ENCODE measurements at regions not wholly inside any gene's neighbourhood (a gene's known extent, or its start where the extent isn't known, plus 50 kb on each side); places are given as distances from the start of the nearest gene placed in this dataset.
"Not testable (repeated sequence)": the region's sequence is repeated elsewhere in the genome, so short reads cannot be mapped to it uniquely, and the experiment has no call there.

DNA sequence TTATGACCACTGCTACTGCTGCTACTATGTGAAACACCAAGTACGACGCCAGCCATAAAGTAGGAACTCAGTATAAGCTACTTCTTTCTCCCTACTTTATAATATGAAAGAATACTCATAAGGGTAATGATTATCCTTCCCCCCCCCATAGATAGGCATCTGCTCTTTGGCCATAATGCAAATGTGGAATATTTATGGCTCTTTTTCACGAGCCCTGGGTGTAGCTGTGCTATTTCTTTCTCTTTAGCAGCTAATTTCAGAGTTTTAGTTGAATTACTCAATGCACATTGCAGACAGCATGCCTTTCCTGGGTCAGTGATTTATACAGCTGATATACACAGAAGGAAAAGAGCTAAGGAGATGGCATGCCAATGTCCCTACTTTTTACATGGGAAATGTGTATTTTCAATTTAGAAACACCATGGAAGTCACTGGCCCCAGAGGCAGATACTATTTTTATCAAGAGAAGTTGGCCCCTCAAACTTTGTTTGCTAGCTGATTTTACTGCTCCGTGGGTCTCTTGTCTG lies 234.1 kb upstream of the KIAA1217 start:
- no peak for DNase-seq

DNA sequence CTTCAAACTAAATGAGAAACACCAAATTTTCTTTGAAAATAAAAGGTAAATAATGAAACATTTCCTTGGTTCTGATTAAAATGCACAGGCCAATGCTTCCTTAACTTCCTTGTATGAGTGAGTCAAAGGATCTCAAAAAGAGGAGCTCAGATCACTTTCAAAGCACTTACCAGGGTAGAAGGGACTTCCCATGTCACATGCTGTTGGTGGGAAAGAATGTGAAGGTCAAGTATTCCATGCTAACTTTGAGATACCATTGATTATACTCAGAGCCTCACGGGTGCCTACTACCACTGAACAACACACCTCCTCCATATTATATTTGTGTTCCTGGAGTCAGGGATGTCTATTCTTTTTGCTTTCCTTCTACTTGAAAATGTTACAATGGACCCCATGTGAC lies 233.5 kb upstream of the KIAA1217 start:
- DNase-seq: no peak

DNA sequence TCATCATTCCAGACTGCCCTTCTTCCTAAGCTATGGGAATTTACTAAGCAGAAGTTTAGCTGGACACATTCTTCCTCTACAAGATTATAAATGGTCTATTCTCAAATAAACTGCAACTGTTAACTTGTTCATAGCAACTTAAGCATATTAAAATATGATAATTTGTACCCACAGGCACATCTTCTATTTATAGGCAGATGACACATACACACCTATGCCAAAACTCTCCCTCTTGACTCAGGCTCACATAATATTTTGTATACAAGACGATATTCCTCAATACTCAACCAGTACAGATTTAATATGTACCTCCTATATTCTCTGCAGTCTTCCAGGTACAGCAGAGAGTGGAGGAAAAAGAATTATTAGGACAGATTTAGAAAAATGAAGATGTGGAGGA lies 232.7 kb upstream of the KIAA1217 start:
- no peak for DNase-seq

DNA sequence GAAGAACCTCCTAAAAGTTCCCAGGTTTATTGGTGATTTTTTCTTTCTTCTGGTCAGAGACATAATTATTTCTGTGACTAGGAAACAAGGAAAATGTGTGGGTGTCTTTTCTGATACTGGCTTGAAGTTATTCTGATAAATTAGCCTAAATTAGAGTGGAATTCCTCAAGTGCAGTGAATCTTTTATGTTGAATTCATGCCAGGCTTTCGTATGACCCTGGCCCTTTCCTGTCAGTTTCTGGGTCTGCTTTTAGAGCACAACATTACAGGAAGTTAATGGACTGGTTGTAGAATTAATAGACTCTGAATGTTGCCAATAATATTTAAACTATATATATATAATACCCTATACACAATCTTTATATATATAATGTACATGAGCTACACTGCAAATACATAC lies 230.6 kb upstream of the KIAA1217 start:
- no peak for DNase-seq

DNA sequence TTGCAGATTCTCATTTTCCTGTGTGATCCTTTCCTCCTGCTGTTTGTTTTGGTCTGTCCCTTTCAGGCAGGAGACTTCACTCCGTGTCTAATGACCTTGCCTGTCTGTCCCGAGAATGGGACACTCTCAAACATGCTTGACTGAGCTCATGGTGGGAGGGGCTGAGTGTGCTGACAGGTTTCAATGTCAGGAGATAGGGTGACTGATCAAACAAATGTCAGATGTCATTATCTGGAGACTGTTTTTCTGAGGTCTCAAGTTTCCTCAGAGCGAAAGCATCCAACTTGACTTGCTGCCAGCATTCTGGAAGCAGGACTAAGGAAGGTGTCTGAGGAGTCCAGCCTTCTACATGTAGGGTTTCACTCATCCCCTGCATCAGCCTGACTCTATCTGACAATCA lies 228.8 kb upstream of the KIAA1217 start:
- DNase-seq: no peak

DNA sequence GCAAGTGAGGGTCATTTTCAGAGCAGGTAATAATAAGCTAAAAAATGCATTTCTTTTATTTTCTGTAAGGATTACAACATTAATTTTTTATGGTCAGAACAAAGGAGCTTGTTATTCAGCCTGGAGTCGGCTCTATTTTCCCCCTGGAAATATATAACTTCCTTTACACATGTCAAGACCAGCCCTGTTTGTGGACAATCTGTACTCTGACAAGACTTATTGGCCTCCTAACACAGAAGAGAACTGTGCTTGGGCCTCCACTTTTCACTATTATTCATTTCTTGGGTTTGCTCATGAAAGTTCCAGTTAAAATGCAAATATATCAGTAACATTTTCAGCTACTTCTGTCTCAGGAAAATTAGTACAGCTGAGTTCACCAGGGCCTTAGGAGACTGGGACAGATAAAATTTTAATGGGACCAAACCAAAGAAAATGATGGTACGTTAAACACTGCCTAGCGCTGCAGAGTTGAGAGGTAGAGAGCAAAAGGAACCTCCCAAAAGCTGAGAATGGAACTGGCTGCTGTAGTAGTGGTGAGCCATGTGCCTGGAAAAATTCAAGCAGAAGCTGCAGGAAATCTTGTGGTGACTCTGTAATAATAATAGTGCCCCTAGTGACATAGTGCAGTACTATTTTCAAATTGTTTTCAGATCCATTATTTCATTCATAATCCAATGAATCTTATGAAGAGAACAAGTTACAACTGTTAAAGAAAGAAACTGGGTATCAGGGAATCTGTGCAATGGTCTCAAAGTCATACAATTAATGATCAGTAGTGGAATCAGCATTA lies 227.2 kb upstream of the KIAA1217 start:
- DNase-seq: no peak

DNA sequence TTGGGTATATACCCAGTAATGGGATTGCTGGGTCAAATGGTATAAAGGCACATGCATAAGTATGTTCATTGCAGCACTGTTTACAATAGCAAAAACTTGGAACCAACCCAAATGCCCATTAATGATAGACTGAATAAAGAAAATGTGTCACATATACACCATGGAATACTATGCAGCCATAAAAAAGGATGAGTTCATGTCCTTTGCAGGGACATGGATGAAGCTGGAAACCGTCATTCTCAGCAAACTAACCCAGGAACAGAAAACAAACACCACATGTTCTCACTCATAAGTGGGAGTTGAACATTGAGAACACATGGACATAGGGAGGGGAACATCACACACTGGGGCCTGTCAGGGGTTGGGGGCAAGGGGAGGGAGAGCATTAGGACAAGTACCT lies 224.5 kb upstream of the KIAA1217 start:
- not testable (repeated sequence) for DNase-seq

DNA sequence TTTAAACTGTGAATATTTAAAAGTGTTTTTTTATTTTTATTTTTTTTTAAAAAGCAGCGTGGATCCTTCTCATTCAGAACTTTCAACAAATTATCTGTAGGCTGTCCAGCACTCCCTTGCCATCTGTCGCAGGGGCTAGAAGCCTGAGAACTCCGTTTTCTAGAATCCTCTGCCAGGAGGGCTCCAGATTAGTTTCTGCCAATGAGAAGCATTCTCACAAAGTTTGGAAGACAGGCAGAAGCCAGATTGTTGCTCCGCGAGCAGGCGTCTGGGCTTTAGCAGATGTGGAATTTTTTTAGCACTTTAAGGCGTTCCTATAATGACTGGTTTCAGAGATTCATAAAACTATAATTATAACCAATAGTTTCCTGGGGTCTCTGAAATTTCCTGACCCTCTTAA lies 220.9 kb upstream of the KIAA1217 start:
- DNase-seq: no peak

DNA sequence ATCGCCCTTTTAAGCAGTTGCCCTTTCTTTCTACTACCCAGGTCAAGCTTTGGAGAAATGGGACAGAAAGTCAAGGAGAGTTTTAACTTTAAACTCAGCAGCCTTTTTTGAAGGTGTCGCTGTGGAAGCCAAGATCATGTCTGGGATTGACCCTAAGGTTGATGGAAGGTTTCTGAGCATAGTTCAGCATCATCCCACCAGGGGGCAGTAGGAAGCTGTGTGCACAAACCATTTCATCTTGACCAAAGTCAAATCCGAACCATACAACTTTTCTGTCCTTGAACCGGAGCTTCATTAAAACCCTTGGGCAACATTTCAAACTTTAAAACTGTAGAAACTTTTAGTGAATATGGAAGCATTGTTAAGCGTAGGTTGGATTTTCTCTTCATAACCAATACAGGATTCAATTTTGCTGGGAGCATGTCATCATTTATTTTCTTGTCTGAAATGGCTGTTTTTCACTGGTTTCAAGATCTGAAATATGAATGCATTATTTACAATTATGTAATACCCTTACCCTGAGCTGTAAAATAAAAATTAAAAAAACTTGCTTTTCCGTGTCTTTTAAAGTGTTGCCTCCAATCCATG lies 214.4 kb upstream of the KIAA1217 start:
- no peak for DNase-seq

DNA sequence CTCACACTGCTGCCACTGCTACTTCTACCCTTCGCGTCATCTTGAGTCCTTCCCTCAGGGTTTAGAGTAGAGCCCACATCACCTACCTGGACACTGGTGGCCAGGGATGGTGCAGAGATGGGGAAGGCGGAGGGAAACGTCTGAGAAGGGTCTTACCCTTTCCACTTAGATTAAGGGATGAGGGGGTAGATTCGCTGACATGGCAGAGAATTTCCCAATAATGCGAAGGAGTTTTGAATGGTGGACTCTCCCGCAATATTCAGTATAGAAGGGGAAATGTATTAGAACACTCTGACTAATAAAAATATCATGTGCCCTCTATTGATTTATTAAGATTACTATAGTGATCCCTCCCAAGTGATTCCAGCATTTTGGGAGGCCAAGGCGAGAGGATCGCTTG lies 209.5 kb upstream of the KIAA1217 start:
- no peak for DNase-seq

DNA sequence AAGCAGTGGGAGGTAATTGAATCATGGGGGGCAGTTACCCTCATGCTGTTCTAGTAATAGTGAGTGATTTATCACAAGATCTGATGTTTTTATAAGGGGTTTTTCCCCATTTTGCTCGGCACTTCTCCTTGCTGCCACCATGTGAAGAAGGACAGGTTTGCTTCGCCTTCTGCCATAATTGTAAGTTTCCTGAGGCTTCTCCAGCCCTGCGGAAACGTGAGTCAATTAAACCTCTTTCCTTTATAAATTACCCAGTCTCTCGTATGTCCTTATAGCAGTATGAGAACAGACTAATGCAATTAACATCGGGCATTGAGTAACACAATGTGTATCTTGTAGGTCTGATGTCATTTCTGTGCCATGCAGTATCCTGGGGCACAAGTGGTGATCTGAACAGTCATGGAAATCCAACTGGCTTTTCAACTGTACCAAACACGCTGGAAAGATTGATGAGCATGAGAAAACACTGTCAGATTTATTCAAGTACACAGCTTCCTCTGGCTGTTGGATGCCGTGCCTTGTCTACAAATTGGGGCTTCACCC lies 208.6 kb upstream of the KIAA1217 start:
- no peak for DNase-seq

DNA sequence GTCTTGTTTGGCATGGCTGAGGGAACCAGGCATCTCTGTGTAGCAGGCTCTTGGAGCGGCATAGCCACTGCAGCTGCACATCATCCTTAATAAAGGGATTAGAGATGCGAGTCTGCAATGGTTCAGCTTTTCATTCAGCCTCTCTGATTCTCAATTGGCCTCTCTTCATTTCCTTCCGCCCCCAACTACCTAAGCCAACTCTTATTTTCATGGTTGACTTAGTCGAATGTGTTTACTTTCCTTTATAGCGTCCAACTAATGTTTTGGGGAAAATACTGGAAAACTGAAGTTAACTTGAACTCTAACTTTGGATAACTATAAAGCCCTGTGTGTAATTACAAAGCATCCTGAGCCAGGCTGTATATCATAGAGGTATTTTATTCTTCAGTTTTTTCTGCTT lies 202.2 kb upstream of the KIAA1217 start:
- DNase-seq: no peak

DNA sequence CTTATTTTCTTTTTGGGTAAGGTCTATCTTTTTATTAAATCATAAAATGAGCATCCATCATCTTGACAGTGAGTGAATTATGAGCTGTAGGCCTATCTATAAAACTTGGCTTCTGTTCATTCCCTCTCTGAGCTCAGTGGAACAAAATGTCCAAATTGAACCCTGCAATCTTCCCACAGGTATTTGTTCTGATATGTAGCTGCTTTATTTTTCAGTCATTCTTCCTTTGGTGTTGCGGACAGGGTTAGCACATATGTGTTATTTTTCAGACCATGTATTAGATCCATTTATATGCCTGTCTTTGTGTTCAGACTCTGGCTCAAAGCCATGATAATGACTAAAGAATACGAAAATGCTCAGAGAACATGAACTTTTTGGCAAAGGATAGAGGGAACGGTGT lies 201.6 kb upstream of the KIAA1217 start:
- no peak for DNase-seq

DNA sequence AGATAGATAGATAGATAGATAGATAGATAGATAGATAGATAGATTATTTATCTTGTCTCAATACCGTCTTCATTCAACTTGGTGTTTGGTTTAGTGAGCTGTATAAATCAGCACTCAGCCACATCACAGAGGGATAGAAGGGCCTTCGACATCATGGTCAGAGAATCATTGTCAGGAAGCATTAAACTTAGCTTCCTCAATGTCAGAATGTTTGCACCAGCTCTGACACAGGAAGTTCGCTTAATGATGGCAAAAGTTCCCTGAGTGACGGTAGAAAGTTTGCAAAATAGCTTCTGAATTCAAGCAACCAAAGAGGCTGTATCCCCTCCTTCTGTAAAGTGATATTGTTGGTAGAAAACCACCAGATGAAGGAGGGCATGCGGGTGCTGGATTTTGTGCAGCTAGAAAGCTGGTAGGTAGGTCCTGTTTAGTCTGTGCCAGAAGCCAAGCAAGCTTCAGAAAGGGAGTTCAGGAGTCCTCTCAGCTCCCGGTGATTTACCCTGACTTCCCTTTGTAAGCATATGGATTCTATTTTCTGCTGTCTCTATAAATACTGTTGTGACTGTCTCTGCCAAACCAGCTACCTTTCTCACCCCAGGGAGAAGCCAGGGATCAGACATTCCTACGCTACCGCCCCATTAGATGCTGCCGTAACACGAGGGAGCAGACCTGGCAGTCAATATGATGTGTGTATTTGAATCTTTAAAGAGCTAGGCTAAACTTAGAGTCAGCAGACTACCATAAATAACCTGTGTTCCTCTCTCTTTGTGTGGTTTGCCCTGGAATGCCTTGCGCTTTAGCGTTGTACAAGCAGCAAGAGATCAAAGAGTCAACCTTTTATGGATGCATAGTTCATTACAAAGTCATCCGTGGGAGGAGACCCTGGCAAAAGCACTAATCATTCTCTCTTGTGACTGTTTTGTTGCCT lies 200.5 kb upstream of the KIAA1217 start:
- DNase-seq: no peak

DNA sequence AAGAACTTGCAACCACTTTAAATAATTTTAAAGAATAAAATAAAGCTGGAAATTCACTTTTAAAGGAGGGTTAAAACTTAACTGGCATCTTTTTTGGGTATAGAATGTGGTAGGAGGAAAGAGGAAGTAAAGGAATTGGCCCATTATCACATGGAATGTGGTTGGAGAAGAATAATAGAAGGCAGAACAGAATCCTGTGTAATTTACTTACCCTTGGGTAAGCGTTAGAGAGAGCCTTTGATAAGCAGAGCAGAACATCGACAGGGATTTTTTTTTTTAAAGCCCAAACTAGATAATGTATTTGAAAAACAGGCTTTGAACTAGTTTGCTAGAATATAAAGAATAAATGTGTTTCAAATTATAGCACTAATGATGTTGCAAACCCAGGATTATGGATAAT lies 199.8 kb upstream of the KIAA1217 start:
- no peak for DNase-seq

DNA sequence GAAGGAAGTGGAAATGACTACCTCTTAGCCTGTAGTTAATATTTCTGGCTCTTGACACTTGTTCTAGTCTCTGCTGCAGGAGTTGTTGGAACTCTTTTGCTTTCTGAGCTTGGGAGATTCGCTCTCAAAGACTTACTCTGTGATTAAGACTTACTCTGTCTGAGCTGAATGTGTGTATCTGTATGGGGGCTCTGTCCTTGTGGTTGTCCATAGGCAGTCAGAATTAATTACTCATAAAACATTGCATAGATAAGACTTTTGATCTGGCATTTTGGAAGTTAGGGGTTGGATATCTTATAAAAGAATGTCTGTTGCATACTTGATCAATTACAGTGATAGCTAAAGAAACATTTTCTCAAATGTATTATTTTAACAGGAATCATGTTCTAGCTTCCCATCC lies 199.2 kb upstream of the KIAA1217 start:
- DNase-seq: no peak

DNA sequence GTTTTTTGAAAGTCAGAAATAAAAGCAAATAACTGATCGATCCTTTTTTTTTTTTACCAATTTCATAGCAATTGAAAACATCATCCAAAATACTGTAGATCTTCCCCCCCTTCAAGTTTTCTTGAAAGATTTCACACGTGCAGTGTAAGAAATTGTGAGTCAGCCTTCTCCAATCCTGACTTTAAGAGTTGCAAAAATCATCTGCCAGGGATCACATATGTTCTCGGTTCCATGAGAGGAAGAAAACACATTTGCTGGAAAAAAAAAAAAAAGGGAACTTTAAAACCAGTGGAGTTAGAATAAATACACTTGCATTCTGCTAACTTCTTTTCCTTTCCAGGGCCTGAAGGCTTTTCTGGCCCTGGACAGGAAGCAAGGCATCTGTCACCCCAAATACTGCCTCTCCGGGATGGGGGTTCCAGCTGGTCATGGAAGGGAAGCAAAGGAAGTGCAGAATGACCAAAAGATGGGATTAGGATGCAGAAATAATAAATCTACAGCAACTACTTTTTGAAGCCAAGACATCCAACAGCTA lies 198.4 kb upstream of the KIAA1217 start:
- DNase-seq: no peak

DNA sequence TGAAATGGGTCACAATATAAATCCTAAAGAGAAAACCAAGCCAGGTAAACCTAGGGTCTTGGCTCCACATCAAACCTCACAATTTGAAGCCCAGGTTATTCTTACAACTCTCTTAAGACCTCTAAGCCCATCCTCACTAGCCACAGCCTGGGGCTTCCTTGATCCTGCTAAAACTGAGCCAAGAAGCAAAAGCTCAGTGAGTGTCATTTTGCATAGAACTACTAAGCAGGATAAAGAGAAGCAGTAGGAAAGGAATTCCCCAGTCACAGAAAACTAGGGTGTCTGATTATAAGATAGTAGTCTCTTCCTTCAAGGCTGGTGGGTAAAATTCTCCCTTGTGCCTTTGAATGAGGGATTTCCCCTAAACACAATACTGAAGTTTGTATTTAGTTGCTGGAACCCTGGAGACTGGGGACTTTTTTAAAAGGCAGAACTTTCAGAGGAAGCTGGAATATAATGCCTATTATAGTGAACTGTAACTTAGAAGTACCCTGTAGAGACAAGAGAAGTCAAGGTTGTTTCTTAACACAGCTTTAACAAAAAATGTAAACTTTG lies 196.6 kb upstream of the KIAA1217 start:
- DNase-seq: no peak

DNA sequence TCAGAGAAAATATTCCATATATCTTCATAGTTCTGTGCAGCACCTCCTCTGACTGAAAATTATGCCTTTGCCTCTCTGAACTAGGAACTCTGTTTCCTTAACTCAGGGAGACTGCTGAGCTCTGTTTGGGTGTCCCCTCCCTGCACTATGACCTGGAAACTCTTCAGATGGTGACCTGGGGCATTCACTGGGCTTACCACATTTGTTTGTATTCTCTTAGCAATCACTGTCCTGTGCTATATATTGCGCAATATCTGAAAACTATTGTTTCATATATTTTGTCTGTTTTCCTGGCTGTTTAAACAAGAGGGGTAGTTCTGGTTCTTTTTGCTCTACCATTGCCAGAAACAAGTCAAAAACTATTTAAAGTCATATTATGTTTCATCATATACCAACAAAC lies 181.8 kb upstream of the KIAA1217 start:
- no peak for DNase-seq

DNA sequence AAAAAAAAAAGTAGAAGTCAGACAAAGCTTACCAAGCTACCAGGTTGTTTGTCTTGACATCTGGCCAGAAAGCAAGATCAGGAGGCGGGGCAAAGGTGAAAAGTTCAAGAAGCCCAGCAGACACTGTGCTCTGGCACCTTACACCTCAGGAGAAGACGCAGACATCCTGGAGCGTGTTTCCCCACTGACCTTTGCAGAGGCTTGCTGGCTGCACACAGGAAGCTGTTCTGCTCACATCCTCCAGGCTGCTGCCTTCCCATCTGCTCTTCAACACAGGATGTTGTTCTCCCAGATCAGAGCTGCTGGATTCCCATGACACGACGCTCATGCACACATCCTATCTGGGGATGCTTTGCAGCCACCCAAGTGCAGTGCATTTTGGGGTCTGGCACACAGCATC lies 174.4 kb upstream of the KIAA1217 start:
- no peak for DNase-seq

DNA sequence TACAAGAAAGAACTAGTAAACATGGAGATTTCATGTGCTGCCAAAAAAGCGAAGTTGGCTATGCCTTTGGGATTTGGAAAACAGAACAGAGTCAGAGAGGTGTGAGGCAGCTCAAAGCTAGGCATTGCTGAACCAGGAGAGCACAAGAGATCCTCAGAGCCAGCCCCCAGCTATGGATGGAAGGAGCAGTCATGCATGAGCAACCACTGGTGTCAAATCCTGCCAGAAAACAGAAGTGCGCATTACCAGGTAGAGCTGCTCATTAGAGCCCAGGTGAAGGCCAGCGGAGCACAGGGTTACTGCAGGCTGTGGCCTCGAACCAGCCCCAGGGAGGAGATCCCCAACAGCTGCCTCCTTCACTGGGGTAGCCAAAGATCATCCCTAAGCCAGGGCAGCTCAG lies 173.2 kb upstream of the KIAA1217 start:
- DNase-seq: no peak

DNA sequence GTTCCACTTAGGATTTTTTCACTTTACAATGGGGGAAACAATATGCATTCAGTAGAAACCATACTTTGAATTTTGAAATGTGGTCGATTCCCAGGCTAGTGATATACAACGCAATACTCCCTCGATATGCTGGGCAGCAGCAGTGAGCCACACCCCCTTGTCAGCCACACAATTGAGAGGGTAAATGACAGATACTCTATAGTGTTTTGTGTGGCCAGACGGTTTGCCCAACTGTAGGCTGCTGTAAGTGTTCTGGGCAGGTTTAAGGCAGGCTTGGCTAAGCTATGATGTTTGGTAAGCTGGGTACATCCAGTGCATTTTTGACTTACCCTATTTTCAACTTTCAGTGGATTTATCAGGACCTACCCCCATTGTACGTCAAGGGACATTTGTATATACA lies 169.6 kb upstream of the KIAA1217 start:
- DNase-seq: no peak

DNA sequence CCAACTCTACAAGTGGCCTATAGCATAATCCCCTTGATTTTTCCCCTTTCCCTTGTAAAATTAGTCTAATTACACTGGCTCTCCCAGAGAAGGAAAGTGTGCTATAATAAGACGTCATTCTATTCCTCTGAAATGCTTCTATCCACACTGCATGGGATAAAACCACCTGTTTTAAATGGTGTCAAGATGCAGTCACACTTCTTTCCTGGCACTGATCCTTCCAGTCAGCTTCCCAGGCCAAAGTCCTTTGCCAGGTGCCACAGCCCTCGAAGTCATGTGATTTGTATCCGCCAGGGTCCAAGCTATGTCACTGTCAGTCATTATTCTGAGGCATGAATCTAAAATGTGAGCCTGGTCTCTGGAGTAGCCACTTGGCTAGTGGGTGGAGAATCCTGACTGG lies 169.0 kb upstream of the KIAA1217 start:
- DNase-seq: no peak
